H9 (cell line): ENCODE measurements at regions not wholly inside any gene's neighbourhood (a gene's known extent, or its start where the extent isn't known, plus 50 kb on each side); places are given as distances from the start of the nearest gene placed in this dataset.

Experiments used
- DNase-seq: peaks from one replicate; pipeline ENCODE4 v3.0.0-alpha.2; 2017
- H2AFZ ChIP-seq: one replicate; pipeline ENCODE4 v1.6.1; 2013; ENCODE audit warnings: mild to moderate bottlenecking, low read length, control low read depth, moderate library complexity
- H2AK5ac ChIP-seq: 2 replicates; pipeline ENCODE4 v1.6.1; 2013; ENCODE audit warnings: low read length, control low read depth, mixed read lengths; ENCODE audit not compliant: insufficient read length
- H2BK120ac ChIP-seq: one replicate; pipeline ENCODE4 v1.6.1; 2013; ENCODE audit warnings: low read depth, mild to moderate bottlenecking, low read length, control low read depth, inconsistent platforms; ENCODE audit not compliant: poor library complexity, severe bottlenecking
- H2BK12ac ChIP-seq: 2 replicates; pipeline ENCODE4 v1.6.1; 2013; ENCODE audit warnings: low read length, control low read depth, mixed read lengths, low read depth; ENCODE audit not compliant: insufficient read length
- H2BK15ac ChIP-seq: 2 replicates; pipeline ENCODE4 v1.6.1; 2013; ENCODE audit warnings: low read depth, low read length, control low read depth
- H2BK20ac ChIP-seq: one replicate; pipeline ENCODE4 v1.6.1; 2013; ENCODE audit warnings: low read depth, mild to moderate bottlenecking, low read length, control low read depth, inconsistent platforms; ENCODE audit not compliant: poor library complexity, severe bottlenecking
- H2BK5ac ChIP-seq: 2 replicates; pipeline ENCODE4 v1.6.1; 2013; ENCODE audit warnings: low read length, control low read depth, mixed read lengths; ENCODE audit not compliant: insufficient read length
- H3K14ac ChIP-seq: 2 replicates; pipeline ENCODE4 v1.6.1; 2013; ENCODE audit warnings: low read length, control low read depth; ENCODE audit not compliant: insufficient read depth
- H3K18ac ChIP-seq: 2 replicates; pipeline ENCODE4 v1.6.1; 2013; ENCODE audit warnings: low read depth, mild to moderate bottlenecking, mixed read lengths, low read length, control low read depth; ENCODE audit not compliant: insufficient read length
- H3K23ac ChIP-seq: 2 replicates; pipeline ENCODE4 v1.6.1; 2013; ENCODE audit warnings: low read length, control low read depth, mixed read lengths, low read depth; ENCODE audit not compliant: insufficient read length
- H3K23me2 ChIP-seq: 2 replicates; pipeline ENCODE4 v1.6.1; 2013; ENCODE audit warnings: low read depth, mild to moderate bottlenecking, mixed read lengths, low read length, control low read depth; ENCODE audit not compliant: insufficient read length, poor library complexity, severe bottlenecking
- H3K27ac ChIP-seq: 2 replicates; pipeline ENCODE4 v1.5.1; 2013; ENCODE audit warnings: low read length, control low read depth, mixed read lengths, low read depth; ENCODE audit not compliant: insufficient read length
- H3K27me3 ChIP-seq: 2 replicates; pipeline ENCODE4 v1.6.1; 2013; ENCODE audit warnings: low read length, control low read depth, inconsistent platforms; ENCODE audit not compliant: insufficient read depth
- H3K4ac ChIP-seq: 2 replicates; pipeline ENCODE4 v1.6.1; 2013; ENCODE audit warnings: low read depth, mild to moderate bottlenecking, control low read depth, inconsistent platforms, low read length, moderate library complexity
- H3K4me1 ChIP-seq: 2 replicates; pipeline ENCODE4 v1.6.1; 2013; ENCODE audit warnings: low read length, control low read depth, inconsistent platforms; ENCODE audit not compliant: insufficient read depth
- H3K4me2 ChIP-seq: 2 replicates; pipeline ENCODE4 v1.6.1; 2013; ENCODE audit warnings: low read length, control low read depth, mixed read lengths; ENCODE audit not compliant: insufficient read length, insufficient read depth
- H3K56ac ChIP-seq: 2 replicates; pipeline ENCODE4 v1.6.1; 2013; ENCODE audit warnings: low read depth, mild to moderate bottlenecking, mixed read lengths, low read length, control low read depth; ENCODE audit not compliant: insufficient read length
- H3K79me1 ChIP-seq: 2 replicates; pipeline ENCODE4 v1.6.1; 2013; ENCODE audit warnings: low read depth, mild to moderate bottlenecking, moderate library complexity, low read length, control low read depth, inconsistent platforms; ENCODE audit not compliant: insufficient read depth, poor library complexity, severe bottlenecking
- H3K79me2 ChIP-seq: 2 replicates; pipeline ENCODE4 v1.6.1; 2013; ENCODE audit warnings: low read length, control low read depth, inconsistent platforms; ENCODE audit not compliant: insufficient read depth
- H3K9ac ChIP-seq: 2 replicates; pipeline ENCODE4 v1.6.1; 2013; ENCODE audit warnings: low read length, control low read depth, mixed read lengths; ENCODE audit not compliant: insufficient read length; ENCODE audit errors: extremely low read depth
- H3K9me3 ChIP-seq: one replicate; pipeline ENCODE4 v1.6.1; 2013; ENCODE audit warnings: low read depth, low read length, inconsistent platforms; ENCODE audit not compliant: control insufficient read depth
- H3T11ph ChIP-seq: one replicate; pipeline ENCODE4 v1.6.1; 2013; ENCODE audit warnings: mild to moderate bottlenecking, low read length, control low read depth, inconsistent platforms
- H4K20me1 ChIP-seq: one replicate; pipeline ENCODE4 v1.6.1; 2013; ENCODE audit not compliant: control insufficient read depth, insufficient read length, insufficient read depth
- H4K5ac ChIP-seq: 2 replicates; pipeline ENCODE4 v1.6.1; 2013; ENCODE audit warnings: low read depth, mild to moderate bottlenecking, mixed read lengths, low read length, control low read depth; ENCODE audit not compliant: insufficient read length
- H4K8ac ChIP-seq: replicated peaks from 2 replicates; pipeline ENCODE4 v1.6.1; 2013; ENCODE audit warnings: low read length, control low read depth, mixed read lengths, low read depth; ENCODE audit not compliant: insufficient read length
- H4K91ac ChIP-seq: 2 replicates; pipeline ENCODE4 v1.6.1; 2013; ENCODE audit warnings: low read depth, mild to moderate bottlenecking, moderate library complexity, mixed read lengths, low read length, control low read depth; ENCODE audit not compliant: insufficient read length
- H3K27ac Mint-ChIP-seq, 3 experiments: 2 replicates in 2 of 3; 3 replicates in 1 of 3; pipeline ENCODE4 v1.8.0; 2020 to 2021; ENCODE audit warnings: mixed read lengths in 3 of 3, mild to moderate bottlenecking in 1 of 3, moderate library complexity in 1 of 3
- H3K27me3 Mint-ChIP-seq: 2 replicates; pipeline ENCODE4 v1.8.0; 2021; ENCODE audit warnings: low read depth, mild to moderate bottlenecking, moderate library complexity, mixed read lengths
- H3K36me3 Mint-ChIP-seq, 3 experiments: 2 replicates in 2 of 3; 3 replicates in 1 of 3; pipeline ENCODE4 v1.8.0; 2020 to 2021; ENCODE audit warnings: low read depth in 3 of 3, mixed read lengths in 3 of 3; ENCODE audit not compliant: insufficient read depth in 1 of 3
- H3K4me1 Mint-ChIP-seq, 2 experiments: 2 replicates each; pipeline ENCODE4 v1.8.0; 2020; ENCODE audit warnings: mixed read lengths in 2 of 2
- H3K4me3 Mint-ChIP-seq, 2 experiments: 2 replicates in 1 of 2; 3 replicates in 1 of 2; pipeline ENCODE4 v1.8.0; 2020 to 2021; ENCODE audit warnings: mild to moderate bottlenecking in 2 of 2, mixed read lengths in 2 of 2, moderate library complexity in 1 of 2
- H3K9me3 Mint-ChIP-seq, 2 experiments: 2 replicates in 1 of 2; 3 replicates in 1 of 2; pipeline ENCODE4 v1.8.0; 2020; ENCODE audit warnings: mild to moderate bottlenecking in 2 of 2, mixed read lengths in 2 of 2, moderate library complexity in 1 of 2
- WGBS: extraction: QIAGEN DNeasy Blood & Tissue Kit; methylation state at CpG from one replicate; pipeline ENCODE4 v1.1.7; 2013; ENCODE audit warnings: missing lambda C conversion rate, low lambda C conversion rate, mixed read lengths; ENCODE audit not compliant: insufficient read length; ENCODE audit errors: extremely low coverage; 5-methylcytosine and 5-hydroxymethylcytosine counted together
- TF ChIP-seq, protein P1 (sequence below): fragments of 200-600 bp; sonication (generic); conservative IDR thresholded peaks from 3 replicates; pipeline ENCODE4 v1.8.0; 2021; ENCODE audit warnings: antibody characterized with exemption, mild to moderate bottlenecking

DNA sequence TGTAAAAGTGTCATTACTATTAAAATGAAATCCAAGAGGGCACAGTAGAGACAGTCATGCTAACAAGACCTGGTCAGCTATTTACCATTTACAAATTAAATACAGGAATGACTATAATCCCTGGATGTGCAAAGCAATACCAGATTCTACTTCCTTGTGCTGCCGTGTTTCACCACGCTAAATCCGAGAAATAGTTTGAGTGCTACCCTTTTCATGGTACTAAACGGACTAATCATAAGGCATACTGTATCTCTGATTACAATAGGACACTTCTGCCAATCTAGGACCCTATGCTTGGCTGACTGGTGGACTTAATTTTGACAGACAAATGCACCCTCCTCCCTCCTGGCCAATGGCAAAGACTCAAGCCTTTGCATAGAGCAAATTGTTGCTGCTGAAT lies 63.0 kb upstream of the NR2F2 start:
- Histone ChIP-seq H3K79me1 (no peaks in the 10 kb centered on the region), H2BK15ac (no peak overlapping the region), H3K9ac (no peak overlapping the region), H3K4me1 (peaks cover 2% of the 10 kb centered on the region; the same call in 1 of the 2 replicates), H2AFZ (no peak overlapping the region), H3K23me2 (no peaks in the 10 kb centered on the region), H3K27ac (no peak overlapping the region), H3K14ac (no peak overlapping the region), H4K91ac (no peak overlapping the region), H3K27me3 (no peaks in the 10 kb centered on the region), H2BK20ac (no peak overlapping the region), H3K9me3 (no peaks in the 10 kb centered on the region), H2BK5ac (no peak overlapping the region), H3K79me2 (no peaks in the 10 kb centered on the region), H3K18ac (no peak overlapping the region), H2BK120ac (no peak overlapping the region), H4K8ac (no peak overlapping the region), H2AK5ac (no peak overlapping the region), H3T11ph (no peak overlapping the region), H3K4me2 (no peak overlapping the region), H3K4ac (no peak overlapping the region), H3K56ac (no peak overlapping the region), H2BK12ac (no peak overlapping the region), H4K5ac (no peak overlapping the region), H4K20me1 (no peaks in the 10 kb centered on the region), H3K23ac (no peak overlapping the region)
- H3K27ac Mint-ChIP-seq, result no peak overlapping the region
- DNase-seq, result no peak
- H3K4me1 Mint-ChIP-seq, result peaks cover 10 to 19% of the 10 kb centered on the region in 2 experiments
- H3K9me3 Mint-ChIP-seq, result no peaks in the 10 kb centered on the region
- H3K27me3 Mint-ChIP-seq, result no peaks in the 10 kb centered on the region
- no CpG with 5 or more reads among the region's 4 CpGs for WGBS
- TF ChIP-seq, protein P1, sequence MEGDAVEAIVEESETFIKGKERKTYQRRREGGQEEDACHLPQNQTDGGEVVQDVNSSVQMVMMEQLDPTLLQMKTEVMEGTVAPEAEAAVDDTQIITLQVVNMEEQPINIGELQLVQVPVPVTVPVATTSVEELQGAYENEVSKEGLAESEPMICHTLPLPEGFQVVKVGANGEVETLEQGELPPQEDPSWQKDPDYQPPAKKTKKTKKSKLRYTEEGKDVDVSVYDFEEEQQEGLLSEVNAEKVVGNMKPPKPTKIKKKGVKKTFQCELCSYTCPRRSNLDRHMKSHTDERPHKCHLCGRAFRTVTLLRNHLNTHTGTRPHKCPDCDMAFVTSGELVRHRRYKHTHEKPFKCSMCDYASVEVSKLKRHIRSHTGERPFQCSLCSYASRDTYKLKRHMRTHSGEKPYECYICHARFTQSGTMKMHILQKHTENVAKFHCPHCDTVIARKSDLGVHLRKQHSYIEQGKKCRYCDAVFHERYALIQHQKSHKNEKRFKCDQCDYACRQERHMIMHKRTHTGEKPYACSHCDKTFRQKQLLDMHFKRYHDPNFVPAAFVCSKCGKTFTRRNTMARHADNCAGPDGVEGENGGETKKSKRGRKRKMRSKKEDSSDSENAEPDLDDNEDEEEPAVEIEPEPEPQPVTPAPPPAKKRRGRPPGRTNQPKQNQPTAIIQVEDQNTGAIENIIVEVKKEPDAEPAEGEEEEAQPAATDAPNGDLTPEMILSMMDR, result no peak
- no peak overlapping the region for H3K4me3 Mint-ChIP-seq
- H3K36me3 Mint-ChIP-seq, result no peaks in the 10 kb centered on the region
